SK-N-MC (cell line): ENCODE measurements at regions not wholly inside any gene's neighbourhood (a gene's known extent, or its start where the extent isn't known, plus 50 kb on each side); places are given as distances from the start of the nearest gene placed in this dataset.

ENCODE experiments used
- EZH2 ChIP-seq: fragments of 200-600 bp; sonication (generic); IDR thresholded peaks from one replicate; pipeline ENCODE4 v1.6.1; 2017; ENCODE audit warnings: antibody characterized with exemption
- POLR2AphosphoS5 ChIP-seq: IDR thresholded peaks from 2 replicates; pipeline ENCODE4 v1.6.1; 2012; ENCODE audit warnings: mild to moderate bottlenecking, low read depth, low read length, borderline replicate concordance

DNA sequence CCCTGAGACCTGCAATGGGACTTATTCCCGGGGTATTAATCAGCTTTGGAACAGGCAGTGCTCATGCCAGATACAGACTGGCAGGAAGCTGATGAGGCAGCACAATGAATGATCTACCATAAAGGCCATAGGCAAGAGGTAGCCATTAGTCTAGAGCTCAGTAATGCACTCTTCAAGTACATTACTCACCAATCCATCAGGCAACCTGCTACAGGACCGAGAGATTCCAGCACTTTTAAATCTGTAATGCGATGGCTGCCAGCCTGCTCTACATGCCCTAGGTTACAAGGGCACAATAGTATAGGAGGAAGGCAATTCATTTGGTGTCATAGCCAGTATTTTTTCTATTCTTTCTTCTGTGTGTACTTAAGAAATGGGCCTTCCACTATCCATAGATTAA, 217.8 kb upstream of the PMFBP1 start:
- TF ChIP-seq EZH2 (no peak), POLR2AphosphoS5 (no peak)
